Psoas muscle (tissue), 7 donors: ENCODE measurements at regions not wholly inside any gene's neighbourhood (a gene's known extent, or its start where the extent isn't known, plus 50 kb on each side); places are given as distances from the start of the nearest gene placed in this dataset.

Source experiments
- ATAC-seq, 4 donors: fragments of 200-7000 bp; cut with Tn5 transposase; one replicate each; pipeline ENCODE4 v1.9.1; 2020; ENCODE audit warnings: moderate library complexity in 3 of 4, mild to moderate bottlenecking in 2 of 4
- DNase-seq, 2 donors: peaks; one replicate each; pipeline ENCODE4 v3.0.0-alpha.2; 2020
- H3K27ac ChIP-seq: fragments of 200-600 bp; one replicate; pipeline ENCODE4 v1.8.0; 2022
- H3K27me3 ChIP-seq, 3 donors: fragments of 200-600 bp in 1 of 3; one replicate each; pipeline versions ENCODE4 v1.6.1 to v1.8.0; 2013 to 2022; ENCODE audit warnings: low read length in 2 of 3, mild to moderate bottlenecking in 2 of 3, moderate library complexity in 1 of 3; ENCODE audit not compliant: insufficient read depth in 3 of 3
- H3K36me3 ChIP-seq, 2 donors: fragments of 200-600 bp in 1 of 2; one replicate each; pipeline versions ENCODE4 v1.6.1 to v1.8.0; 2013 to 2022; ENCODE audit warnings: low read depth in 1 of 2, mild to moderate bottlenecking in 1 of 2, moderate library complexity in 1 of 2; ENCODE audit not compliant: insufficient read depth in 1 of 2
- H3K4me1 ChIP-seq: fragments of 200-600 bp; one replicate; pipeline ENCODE4 v1.8.0; 2022
- H3K4me3 ChIP-seq: fragments of 200-600 bp; one replicate; pipeline ENCODE4 v1.8.0; 2022; ENCODE audit warnings: mild to moderate bottlenecking
- H3K9me3 ChIP-seq: fragments of 200-600 bp; one replicate; pipeline ENCODE4 v1.8.0; 2022
- CTCF ChIP-seq: fragments of 200-600 bp; IDR thresholded peaks from one replicate; pipeline ENCODE4 v1.8.0; 2022; ENCODE audit warnings: antibody characterized with exemption
- WGBS, 3 donors: extraction: QIAGEN DNeasy Blood & Tissue Kit; methylation state at CpG; one replicate each; pipeline versions ENCODE4 v1.1.6 to v1.1.7; 2013; 5-methylcytosine and 5-hydroxymethylcytosine counted together
- intact Hi-C, 2 donors: fragments of 100-400 bp; cut with DNase I; formaldehyde crosslinking; loops; one replicate each; pipeline versions ENCODE4 v1.11.0 to v1.14.2; 2022
- donor health status: healthy with polysubstance abuse.
- donor health status: DM: no; HTN: no; CAD: no; lungs with moderate emphysema.
- donor health status: Bipolar disorder and iron deficiency.
- donor health status: healthy.
- donor health status: DM: yes; HTN: yes; CAD: no.
- donor health status: DM: no; HTN: no; CAD: no.
- donor health status: DM: yes; HTN: yes; CAD: no.

GRCh38 chr11:119823077-119823476, 94.1 kb upstream of the NECTIN1 start:
- TF ChIP-seq CTCF = no peak
- H3K4me1 ChIP-seq = no peaks in the 10 kb centered on the region

GRCh38 chr11:119816660-119817059, 87.7 kb upstream of the NECTIN1 start:
- TF ChIP-seq CTCF = no peak
- Histone ChIP-seq H3K4me1 (no peaks in the 10 kb centered on the region), H3K9me3 (no peaks in the 10 kb centered on the region), H3K27me3 (no peaks in the 10 kb centered on the region), H3K36me3 (no peaks in the 10 kb centered on the region), H3K27ac (no peak overlapping the region), H3K4me3 (no peak overlapping the region)
- DNase-seq (no peak), ATAC-seq (no peak)
- intact Hi-C loops = no loop called here
- 70 to 77% (median 77%) methylated on average over 2 of the region's 2 CpGs for WGBS, 3 donors

More at GRCh38 chr11:119823077-119823476, 94.1 kb upstream of the NECTIN1 start:
- H3K27ac ChIP-seq = no peak overlapping the region
- ATAC-seq (no peak), DNase-seq (no peak)
- intact Hi-C loops = no loop called here
- no peak overlapping the region for H3K4me3 ChIP-seq
- 75 to 81% (median 79%) methylated on average over 15 of the region's 15 CpGs for WGBS, 3 donors
- peaks cover 5% of the 10 kb centered on the region for H3K9me3 ChIP-seq
- H3K27me3 ChIP-seq = peaks cover 0 to 10% (median 3%) of the 10 kb centered on the region in 3 donors
- no peaks in the 10 kb centered on the region for H3K36me3 ChIP-seq

GRCh38 chr11:119814766-119815165, 85.8 kb upstream of the NECTIN1 start:
- no peaks in the 10 kb centered on the region for H3K9me3 ChIP-seq
- H3K36me3 ChIP-seq = no peaks in the 10 kb centered on the region
- no peaks in the 10 kb centered on the region for H3K4me1 ChIP-seq
- H3K27ac ChIP-seq = no peak overlapping the region
- DNase-seq = no peak
- no peak for ATAC-seq
- H3K4me3 ChIP-seq = no peak overlapping the region
- no peak for TF ChIP-seq CTCF
- intact Hi-C loops = no loop called here
- peaks cover 0 to 3% (median 0%) of the 10 kb centered on the region in 3 donors for H3K27me3 ChIP-seq

GRCh38 chr11:119810478-119811232, 81.7 kb upstream of the NECTIN1 start:
- H3K4me1 ChIP-seq = no peaks in the 10 kb centered on the region
- H3K27me3 ChIP-seq = peaks cover 0 to 3% (median 0%) of the 10 kb centered on the region in 3 donors
- no peaks in the 10 kb centered on the region for H3K9me3 ChIP-seq
- DNase-seq (no peak), ATAC-seq (no peak)
- WGBS, 3 donors = 85 to 89% (median 88%) methylated on average over 14 of the region's 14 CpGs
- H3K36me3 ChIP-seq = no peaks in the 10 kb centered on the region
- intact Hi-C loops = no loop called here
- no peak overlapping the region for H3K4me3 ChIP-seq
- H3K27ac ChIP-seq = no peak overlapping the region
- no peak for TF ChIP-seq CTCF

- intact Hi-C loops = no loop called here
- H3K36me3 ChIP-seq = no peaks in the 10 kb centered on the region
- no peaks in the 10 kb centered on the region for H3K9me3 ChIP-seq
- H3K4me1 ChIP-seq = no peaks in the 10 kb centered on the region
- peaks cover 0 to 3% (median 0%) of the 10 kb centered on the region in 3 donors for H3K27me3 ChIP-seq
- ATAC-seq = no peak
- DNase-seq = no peak
- H3K4me3 ChIP-seq = no peak overlapping the region
- WGBS, 3 donors = 73 to 78% (median 77%) methylated on average over 7 of the region's 7 CpGs
- TF ChIP-seq CTCF = no peak
- H3K27ac ChIP-seq = no peak overlapping the region
Measured at GRCh38 chr11:119809346-119809745, 80.3 kb upstream of the NECTIN1 start.
